GM18507 (cell line): ENCODE measurements at regions not wholly inside any gene's neighbourhood (a gene's known extent, or its start where the extent isn't known, plus 50 kb on each side); places are given as distances from the start of the nearest gene placed in this dataset.
"Not testable (repeated sequence)": the region's sequence is repeated elsewhere in the genome, so short reads cannot be mapped to it uniquely, and the experiment has no call there.

Experiments used
- DNase-seq: peaks from one replicate; pipeline ENCODE4 v3.0.0; 2011; ENCODE audit warnings: low read depth; ENCODE audit not compliant: insufficient read length; ENCODE audit errors: extremely low spot score
- FAIRE-seq: peaks from 2 replicates; lab custom pipeline; 2011; peaks lifted over from hg19 to GRCh38; lab: Jason Lieb, UNC

DNA sequence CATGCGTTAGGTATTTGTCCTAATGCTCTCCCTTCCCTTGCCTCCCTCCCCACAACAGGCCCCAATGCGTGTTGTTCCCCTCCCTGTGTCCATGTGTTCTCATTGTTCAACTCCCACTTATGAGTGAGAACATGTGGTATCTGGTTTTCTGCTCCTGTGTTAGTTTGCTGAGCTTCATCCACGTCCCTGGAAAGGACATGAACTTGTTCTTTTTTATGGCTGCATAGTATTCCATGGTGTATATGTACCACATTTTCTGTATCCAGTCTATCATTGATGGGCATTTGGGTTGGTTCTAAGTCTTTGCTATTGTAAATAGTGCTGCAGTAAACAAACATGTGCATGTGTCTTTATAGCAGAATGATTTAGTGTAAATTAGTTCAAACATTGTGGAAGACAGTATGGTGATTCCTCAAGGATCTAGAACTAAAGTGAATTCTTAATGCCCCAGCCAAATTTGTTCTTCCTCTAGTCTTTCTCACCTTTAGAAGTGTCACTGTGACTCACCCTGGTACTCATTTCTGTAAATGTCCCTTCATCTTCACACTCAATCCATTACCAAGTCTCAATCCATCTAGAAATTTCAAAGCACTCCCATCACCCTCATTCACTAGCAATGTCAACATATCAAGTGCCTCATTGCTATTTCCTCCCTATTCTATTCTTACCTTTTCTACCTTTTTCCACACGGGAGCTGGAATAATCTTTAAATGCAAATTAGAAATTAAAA is 123.9 kb downstream of the MREG start:
- DNase-seq, FAIRE-seq: not testable (repeated sequence)

- DNase-seq, result no peak
- no peak for FAIRE-seq
These were observed 124.7 kb downstream of the MREG start for GRCh38 chr2:215888680-215889079.

DNA sequence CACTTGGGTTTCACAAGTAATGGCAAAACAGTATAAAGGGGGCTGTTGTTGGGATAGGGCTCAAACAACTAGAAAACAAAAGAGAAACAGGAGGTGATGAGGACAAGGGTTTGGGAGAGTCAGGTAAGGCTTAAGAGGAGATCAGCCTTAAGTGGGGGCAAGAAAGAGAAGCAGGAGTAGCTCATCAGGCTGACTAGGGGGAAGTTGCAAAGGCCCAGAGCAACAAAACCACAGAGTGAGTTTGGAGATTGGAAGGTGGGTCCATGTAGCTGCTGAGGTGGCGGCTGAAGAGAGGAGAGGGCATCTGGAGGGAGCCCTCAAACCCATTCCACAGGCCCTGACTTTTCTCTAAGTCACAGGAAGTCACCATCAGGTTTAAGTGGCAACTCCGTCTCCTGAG is 126.0 kb downstream of the MREG start:
- DNase-seq (no peak), FAIRE-seq (no peak)

GRCh38 chr2:215886022-215886421 is 127.3 kb downstream of the MREG start:
- FAIRE-seq, result no peak

DNA sequence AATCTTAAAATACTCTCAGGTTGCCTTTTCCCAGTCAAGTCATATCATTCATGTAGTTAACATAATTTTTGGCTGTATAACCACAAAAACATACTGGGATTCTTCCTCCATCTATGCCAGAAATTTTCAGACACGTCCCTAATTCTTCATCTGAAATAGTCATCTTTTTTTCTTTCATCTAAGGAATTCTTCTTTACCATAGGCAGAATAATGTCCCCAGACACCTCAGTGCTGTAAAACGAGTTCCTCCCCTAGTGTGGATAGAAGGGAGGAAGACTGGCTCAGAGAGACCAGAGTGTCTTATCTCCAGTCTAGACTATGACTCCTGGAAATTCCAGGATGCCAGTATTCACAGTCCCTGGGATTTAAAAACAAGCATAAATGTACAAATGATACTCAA is 127.8 kb downstream of the MREG start:
- DNase-seq, result no peak
- no peak for FAIRE-seq

More at GRCh38 chr2:215886022-215886421, 127.3 kb downstream of the MREG start:
- no peak for DNase-seq

GRCh38 chr2:215884451-215885087 is 128.8 kb downstream of the MREG start:
- no peak for FAIRE-seq
- DNase-seq, result no peak

DNA sequence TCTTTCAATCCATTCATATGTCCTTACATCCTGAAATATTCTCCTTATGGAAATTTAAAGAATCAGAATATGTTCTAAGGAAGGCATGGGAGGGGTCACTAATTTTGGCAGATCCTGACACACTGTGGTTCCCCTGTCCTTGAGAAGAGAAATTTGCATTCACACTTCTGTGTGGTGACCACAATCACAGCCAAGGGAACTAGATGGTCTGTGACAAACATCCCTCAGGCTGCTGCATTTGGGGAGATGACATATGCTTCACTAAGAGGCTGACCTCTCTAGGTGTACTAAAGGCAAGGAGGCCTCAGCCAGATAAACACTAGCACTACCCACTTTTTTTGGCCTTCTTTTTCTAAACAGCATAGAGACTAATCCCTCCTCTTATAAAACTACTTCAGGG is 129.6 kb downstream of the MREG start:
- FAIRE-seq, result peak; percentile 58
- DNase-seq, result no peak

DNA sequence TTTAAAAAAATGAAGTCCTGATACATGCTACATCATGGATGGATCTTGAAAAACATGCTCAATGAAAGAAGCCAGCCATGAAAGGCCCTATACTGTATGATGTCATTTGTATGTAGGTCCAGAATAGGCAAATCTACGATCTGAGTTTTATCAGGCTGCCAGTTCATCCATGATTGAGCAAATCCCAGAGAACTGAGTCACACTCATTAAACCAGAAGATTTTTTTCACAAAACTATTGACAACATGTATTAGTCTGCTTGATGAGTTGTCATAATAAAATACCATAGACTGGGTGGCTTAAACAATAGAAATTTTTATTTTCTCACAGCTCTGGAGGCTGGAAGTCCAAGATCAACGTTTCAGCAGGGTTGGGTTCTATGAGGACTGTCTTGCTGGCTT is 130.7 kb downstream of the MREG start:
- FAIRE-seq (no peak), DNase-seq (no peak)

DNA sequence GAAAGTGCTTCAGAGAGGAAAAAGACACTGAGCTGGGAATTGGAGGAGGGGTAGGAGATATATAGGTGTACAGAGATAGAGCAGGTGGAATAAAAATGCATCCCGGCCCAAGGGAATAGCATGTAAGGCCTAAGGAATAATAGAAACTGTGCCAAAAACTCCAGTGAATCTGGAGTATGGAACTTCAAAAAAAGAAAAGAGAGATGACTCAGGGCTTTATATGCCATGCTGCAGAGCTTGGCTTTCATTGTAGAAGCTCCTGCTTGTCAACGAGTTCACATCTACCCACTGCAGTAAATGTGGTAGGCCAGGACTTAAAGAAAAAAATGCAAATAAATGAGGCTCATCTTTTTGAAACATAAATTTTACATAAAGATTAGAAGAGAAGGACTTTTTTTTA is 131.8 kb downstream of the MREG start:
- FAIRE-seq (no peak), DNase-seq (no peak)

GRCh38 chr2:215880970-215881369 is 132.4 kb downstream of the MREG start:
- FAIRE-seq, result no peak
- DNase-seq, result no peak

- FAIRE-seq, result no peak
- DNase-seq, result no peak
These were observed 133.1 kb downstream of the MREG start for GRCh38 chr2:215879977-215880940.

DNA sequence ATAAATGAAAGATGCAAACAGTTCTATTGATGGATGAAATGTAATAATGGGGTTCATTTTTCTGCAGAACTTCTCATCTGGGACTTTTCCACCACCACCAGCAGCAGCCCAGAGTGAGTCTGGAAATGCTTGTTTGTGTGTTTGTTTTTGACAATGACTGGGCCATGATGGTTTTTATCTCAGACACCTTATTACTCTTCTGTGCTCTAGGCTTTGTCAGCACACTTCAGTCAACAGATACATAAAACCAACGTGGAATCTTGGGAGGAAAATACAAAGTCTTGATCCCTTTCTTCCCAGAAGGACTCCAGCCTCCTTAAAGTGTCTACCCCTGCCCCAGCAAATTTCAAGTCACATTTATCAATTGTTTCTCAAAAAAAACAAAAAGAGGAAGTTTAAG is 134.0 kb downstream of the MREG start:
- no peak for DNase-seq
- FAIRE-seq, result no peak

DNA sequence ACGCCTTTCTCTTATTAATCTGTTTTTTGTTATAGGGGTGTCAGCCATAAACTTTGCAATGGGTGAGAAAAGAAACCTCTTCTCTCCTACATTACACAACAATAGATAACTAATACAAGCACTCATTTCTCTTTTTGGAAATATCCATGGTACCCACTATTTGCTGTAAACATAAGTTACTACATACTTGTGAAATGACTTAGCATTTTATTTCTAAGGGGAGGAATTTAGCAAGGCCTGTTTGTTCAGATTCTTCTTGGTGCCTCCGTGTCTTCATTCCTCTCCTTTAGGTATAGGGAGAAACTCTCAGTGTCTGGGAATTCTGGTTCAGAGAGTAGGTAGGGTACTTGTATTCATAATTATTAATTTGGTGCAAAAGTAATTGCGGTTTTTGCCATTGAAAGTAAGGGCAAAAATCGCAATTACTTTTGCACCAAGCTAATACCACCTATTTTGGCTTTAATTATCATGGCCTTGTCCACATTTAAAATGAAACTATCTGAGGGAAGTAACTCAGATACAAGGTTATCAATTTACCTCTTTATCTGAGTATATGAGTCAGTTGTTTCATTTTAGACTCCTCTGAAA is 134.8 kb downstream of the MREG start:
- DNase-seq (no peak), FAIRE-seq (no peak)

- FAIRE-seq (no peak), DNase-seq (no peak)
These were observed 136.5 kb downstream of the MREG start for GRCh38 chr2:215876937-215877238.

- DNase-seq (no peak), FAIRE-seq (no peak)
These were observed 137.0 kb downstream of the MREG start for GRCh38 chr2:215876139-215876936.

GRCh38 chr2:215874418-215874817 is 138.9 kb downstream of the MREG start:
- no peak for FAIRE-seq
- DNase-seq, result no peak

DNA sequence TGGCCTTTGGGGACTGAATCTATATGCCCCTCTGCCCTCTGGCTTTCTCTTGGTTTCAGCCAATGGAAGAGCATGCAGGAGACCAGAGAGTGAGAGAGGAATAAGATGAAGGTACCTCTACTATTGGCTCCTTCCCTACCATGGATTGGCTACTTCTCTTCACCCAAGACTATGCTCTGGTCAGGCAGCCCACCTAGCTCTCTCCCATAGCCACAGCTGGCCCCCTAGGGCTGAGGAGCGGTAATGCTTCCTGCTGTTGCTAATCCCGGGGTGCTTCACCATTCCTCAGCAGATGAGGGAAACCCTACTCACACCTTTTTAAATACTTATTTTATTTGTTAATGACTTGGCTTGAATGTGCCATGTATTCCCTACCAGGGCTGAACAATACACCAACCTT is 142.4 kb downstream of the MREG start:
- DNase-seq (no peak), FAIRE-seq (no peak)

DNA sequence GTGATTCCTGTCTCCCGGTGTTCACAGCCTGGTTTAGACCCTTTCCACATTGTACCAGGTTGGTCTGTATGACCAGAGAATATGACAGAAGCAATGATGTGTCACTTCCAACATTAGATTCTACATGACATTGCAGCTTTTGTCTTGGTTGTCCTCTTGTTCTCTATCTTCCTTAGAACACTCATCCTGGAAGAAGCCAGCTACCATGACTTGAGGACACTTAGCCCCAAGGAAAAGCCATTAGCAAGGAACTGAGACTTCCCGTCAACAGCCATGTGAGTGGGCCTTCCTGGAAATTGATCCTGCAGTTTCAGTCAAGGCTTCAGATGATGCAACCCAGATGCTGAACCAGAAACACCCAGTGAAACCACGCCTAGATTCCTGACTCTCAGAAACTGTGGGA is 143.3 kb downstream of the MREG start:
- DNase-seq, result no peak
- no peak for FAIRE-seq

DNA sequence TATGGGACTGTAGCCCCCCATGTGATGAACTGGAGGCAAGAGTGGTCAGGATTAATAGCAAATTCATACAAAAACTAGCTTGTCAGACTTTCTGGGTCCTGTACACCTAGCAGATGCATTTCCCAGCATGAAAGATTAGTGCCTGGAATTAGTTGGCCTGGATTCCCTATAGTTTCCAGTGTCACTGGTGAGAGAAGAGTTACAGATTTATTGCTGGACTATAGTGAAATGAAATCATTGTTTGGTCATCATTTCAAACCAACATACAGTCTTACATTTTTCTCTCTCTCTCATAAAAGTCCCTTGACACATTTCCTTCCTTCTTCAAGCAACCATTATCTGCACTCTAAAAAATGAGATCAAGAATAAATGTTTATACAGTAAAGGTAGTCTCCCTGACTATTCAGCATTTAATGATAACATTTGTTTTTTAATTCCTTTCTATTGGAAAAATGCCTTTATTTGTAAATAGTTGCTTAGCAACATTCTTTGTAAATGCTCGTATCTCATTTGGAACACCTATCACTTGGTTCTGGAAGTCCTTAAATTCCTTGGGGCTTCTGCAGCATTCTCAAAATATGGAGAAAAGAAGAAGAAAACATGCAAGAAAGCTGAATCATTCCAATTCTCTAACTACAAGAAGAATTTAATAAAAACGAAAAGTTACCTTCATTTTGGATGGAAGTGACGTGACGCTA is 144.4 kb downstream of the MREG start:
- no peak for FAIRE-seq
- no peak for DNase-seq
